ENCODE measurements at regions not wholly inside any gene's neighbourhood (a gene's known extent, or its start where the extent isn't known, plus 50 kb on each side); places are given as distances from the start of the nearest gene placed in this dataset.
"Not testable (repeated sequence)": the region's sequence is repeated elsewhere in the genome, so short reads cannot be mapped to it uniquely, and the experiment has no call there.

DNA sequence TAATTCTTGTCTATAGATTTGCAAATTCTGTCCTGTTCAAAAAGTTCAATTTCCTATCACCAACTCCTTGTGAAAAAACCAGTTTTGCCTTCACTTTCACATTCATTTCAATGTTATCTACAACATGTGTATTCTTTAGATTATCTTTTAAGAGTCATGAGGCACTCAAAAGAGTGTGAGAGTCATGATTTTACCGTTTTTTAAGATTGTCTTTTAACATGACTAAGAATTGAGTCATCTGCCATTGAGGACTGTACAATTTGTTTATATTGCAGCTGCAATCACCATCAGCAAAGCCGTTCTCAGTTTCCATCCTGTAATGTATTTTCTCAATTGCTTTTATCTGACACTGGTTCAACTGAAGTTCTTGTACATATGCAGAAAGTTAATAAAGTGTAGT is 275.8 kb downstream of the LNPK start:
- DNase-seq = no peak
- no peak overlapping the region for H3K4me3 Mint-ChIP-seq
- no peak overlapping the region for H3K27ac Mint-ChIP-seq
- peaks cover 3% of the 10 kb centered on the region for H3K27me3 Mint-ChIP-seq (ENCODE audit: low read depth, poor library complexity)
- TF ChIP-seq, protein P1, sequence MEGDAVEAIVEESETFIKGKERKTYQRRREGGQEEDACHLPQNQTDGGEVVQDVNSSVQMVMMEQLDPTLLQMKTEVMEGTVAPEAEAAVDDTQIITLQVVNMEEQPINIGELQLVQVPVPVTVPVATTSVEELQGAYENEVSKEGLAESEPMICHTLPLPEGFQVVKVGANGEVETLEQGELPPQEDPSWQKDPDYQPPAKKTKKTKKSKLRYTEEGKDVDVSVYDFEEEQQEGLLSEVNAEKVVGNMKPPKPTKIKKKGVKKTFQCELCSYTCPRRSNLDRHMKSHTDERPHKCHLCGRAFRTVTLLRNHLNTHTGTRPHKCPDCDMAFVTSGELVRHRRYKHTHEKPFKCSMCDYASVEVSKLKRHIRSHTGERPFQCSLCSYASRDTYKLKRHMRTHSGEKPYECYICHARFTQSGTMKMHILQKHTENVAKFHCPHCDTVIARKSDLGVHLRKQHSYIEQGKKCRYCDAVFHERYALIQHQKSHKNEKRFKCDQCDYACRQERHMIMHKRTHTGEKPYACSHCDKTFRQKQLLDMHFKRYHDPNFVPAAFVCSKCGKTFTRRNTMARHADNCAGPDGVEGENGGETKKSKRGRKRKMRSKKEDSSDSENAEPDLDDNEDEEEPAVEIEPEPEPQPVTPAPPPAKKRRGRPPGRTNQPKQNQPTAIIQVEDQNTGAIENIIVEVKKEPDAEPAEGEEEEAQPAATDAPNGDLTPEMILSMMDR (IDR thresholded peaks at IDR 0.05) = no peak
- H3K4me1 Mint-ChIP-seq = no peaks in the 10 kb centered on the region
- no peaks in the 10 kb centered on the region for H3K36me3 Mint-ChIP-seq (ENCODE audit: low read depth)
- H3K9me3 Mint-ChIP-seq = peaks cover 16% of the 10 kb centered on the region

GRCh38 chr2:175709248-175709647 is 292.8 kb downstream of the LNPK start:
- no peaks in the 10 kb centered on the region for H3K4me1 Mint-ChIP-seq
- peaks cover 59% of the 10 kb centered on the region for H3K9me3 Mint-ChIP-seq
- H3K36me3 Mint-ChIP-seq (ENCODE audit: low read depth) = peaks cover 9% of the 10 kb centered on the region
- DNase-seq = no peak
- no peak overlapping the region for H3K4me3 Mint-ChIP-seq
- no peak overlapping the region for H3K27ac Mint-ChIP-seq
- peaks cover 14% of the 10 kb centered on the region for H3K27me3 Mint-ChIP-seq (ENCODE audit: low read depth, poor library complexity)
- TF ChIP-seq, protein P1 (IDR thresholded peaks at IDR 0.05) = no peak

GRCh38 chr2:175707322-175707721 is 294.7 kb downstream of the LNPK start:
- H3K4me1 Mint-ChIP-seq = no peaks in the 10 kb centered on the region
- H3K27ac Mint-ChIP-seq = no peak overlapping the region
- H3K36me3 Mint-ChIP-seq (ENCODE audit: low read depth) = peaks cover 9% of the 10 kb centered on the region
- TF ChIP-seq, protein P1 (IDR thresholded peaks at IDR 0.05) = no peak
- DNase-seq = no peak
- peaks cover 14% of the 10 kb centered on the region for H3K27me3 Mint-ChIP-seq (ENCODE audit: low read depth, poor library complexity)
- peaks cover 40% of the 10 kb centered on the region for H3K9me3 Mint-ChIP-seq
- H3K4me3 Mint-ChIP-seq = no peak overlapping the region

DNA sequence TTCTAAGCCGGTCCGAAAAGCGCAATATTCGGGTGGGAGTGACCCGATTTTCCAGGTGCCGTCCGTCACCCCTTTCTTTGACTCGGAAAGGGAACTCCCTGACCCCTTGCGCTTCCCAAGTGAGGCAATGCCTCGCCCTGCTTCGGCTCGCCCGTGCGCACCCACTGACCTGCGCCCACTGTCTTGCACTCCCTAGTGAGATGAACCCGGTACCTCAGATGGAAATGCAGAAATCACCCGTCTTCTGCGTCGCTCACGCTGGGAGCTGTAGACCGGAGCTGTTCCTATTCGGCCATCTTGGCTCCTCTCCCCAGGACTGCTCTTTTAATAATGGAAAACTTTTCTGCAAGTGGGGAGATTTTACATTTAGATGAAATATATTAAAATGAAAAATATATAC is 297.5 kb downstream of the LNPK start:
- not testable (repeated sequence) for H3K36me3 Mint-ChIP-seq (ENCODE audit: low read depth); H3K27ac Mint-ChIP-seq; H3K4me1 Mint-ChIP-seq; H3K27me3 Mint-ChIP-seq (ENCODE audit: low read depth, poor library complexity); DNase-seq; H3K4me3 Mint-ChIP-seq
- H3K9me3 Mint-ChIP-seq = peaks cover 26% of the 10 kb centered on the region

DNA sequence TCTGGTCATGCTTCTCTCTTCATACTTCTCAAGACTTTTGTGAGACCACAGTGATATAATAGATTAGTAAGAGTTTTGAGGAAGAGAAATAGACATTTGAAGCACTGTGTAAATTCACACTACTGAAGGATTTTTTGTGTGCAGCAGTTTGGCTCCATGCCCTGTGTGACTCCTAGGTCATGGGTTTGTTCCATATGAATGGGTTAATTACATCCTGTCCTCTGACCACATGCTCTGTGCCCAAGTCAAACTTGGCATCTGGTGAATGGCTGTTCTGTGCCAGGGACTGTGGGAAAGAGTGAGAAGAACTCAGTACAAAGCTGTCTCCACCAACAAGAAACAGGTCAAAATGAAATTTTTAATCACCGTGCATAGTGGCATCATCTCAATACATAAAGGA is 304.0 kb downstream of the LNPK start:
- peaks cover 13% of the 10 kb centered on the region for H3K9me3 Mint-ChIP-seq
- no peak for DNase-seq
- TF ChIP-seq, protein P1 (IDR thresholded peaks at IDR 0.05) = no peak
- no peaks in the 10 kb centered on the region for H3K36me3 Mint-ChIP-seq (ENCODE audit: low read depth)
- no peaks in the 10 kb centered on the region for H3K27me3 Mint-ChIP-seq (ENCODE audit: low read depth, poor library complexity)
- H3K4me1 Mint-ChIP-seq = peaks cover 5% of the 10 kb centered on the region
- H3K4me3 Mint-ChIP-seq = no peak overlapping the region
- no peak overlapping the region for H3K27ac Mint-ChIP-seq

DNA sequence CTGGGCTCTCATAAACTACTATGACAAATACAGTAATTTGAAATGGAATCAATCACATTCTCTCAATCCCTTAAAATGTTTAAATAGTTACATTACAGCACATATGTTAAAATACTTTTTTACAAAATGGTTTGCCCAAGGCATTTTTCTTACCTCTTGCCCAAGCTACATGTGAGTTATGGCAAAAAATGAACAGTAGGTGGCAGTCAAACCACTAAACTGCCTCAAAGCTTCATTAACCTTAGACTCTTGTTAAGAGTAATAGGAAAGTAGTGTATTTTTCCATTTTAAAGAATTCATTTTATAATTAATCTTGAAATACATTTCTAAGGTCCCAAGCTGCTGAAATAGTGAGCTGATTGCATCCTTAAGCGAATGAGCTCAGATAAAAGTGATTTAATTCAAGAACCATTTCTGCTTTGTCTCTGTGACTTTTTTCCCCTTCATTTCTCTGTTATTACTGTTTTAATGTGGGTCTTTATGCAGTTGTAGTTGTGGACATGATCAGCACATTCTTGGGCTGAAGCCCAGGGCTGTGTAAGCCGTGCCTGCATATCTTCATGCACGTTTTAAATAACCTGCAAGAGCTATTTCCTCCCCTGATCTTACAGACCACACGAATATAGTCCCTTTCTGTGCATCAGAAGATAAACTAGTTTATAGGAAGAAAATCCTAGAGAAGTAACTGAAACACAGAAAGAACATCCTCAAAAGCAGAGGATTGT is 311.8 kb downstream of the LNPK start:
- Mint-ChIP-seq H3K27me3 (ENCODE audit: low read depth, poor library complexity) (peaks cover 24% of the 10 kb centered on the region), H3K4me3 (no peak overlapping the region), H3K9me3 (peaks cover 5% of the 10 kb centered on the region), H3K36me3 (ENCODE audit: low read depth) (no peaks in the 10 kb centered on the region), H3K4me1 (peaks cover 5% of the 10 kb centered on the region), H3K27ac (no peak overlapping the region)
- peak; percentile 41 for DNase-seq
- TF ChIP-seq, protein P1 (IDR thresholded peaks at IDR 0.05) = peak; percentile 83

All from nephron progenitor cell (in vitro differentiated cells).